ENCODE measurements at regions not wholly inside any gene's neighbourhood (a gene's known extent, or its start where the extent isn't known, plus 50 kb on each side); places are given as distances from the start of the nearest gene placed in this dataset.

- TF ChIP-seq CEBPB (IDR thresholded peaks at IDR 0.05; ENCODE audit: low read depth, low read length) (no peak), POLR2A (IDR thresholded peaks at IDR 0.05; ENCODE audit: control extremely low read depth in 1 of 2, low read depth in 2 of 2, low read length in 2 of 2) (no peak), SRF (IDR thresholded peaks at IDR 0.05; ENCODE audit: low read depth, low read length) (no peak), EZH2 (IDR thresholded peaks at IDR 0.05; ENCODE audit: low read depth, low read length, severe bottlenecking) (no peak), BRCA1 (IDR thresholded peaks at IDR 0.05; ENCODE audit: low read depth, low read length) (no peak), CTCF (IDR thresholded peaks at IDR 0.05; ENCODE audit: control extremely low read depth in 1 of 3, insufficient read depth in 1 of 3, low read depth in 1 of 3, low read length in 3 of 3) (no peak), CHD1 (IDR thresholded peaks at IDR 0.05; ENCODE audit: low read depth, low read length) (no peak), EP300 (IDR thresholded peaks at IDR 0.05; ENCODE audit: borderline replicate concordance in 1 of 2, low read depth in 2 of 2, low read length in 2 of 2) (no peak), YY1 (IDR thresholded peaks at IDR 0.05; ENCODE audit: low read depth, low read length) (no peak), POU5F1 (IDR thresholded peaks at IDR 0.05; ENCODE audit: low read depth, low read length) (no peak), ATF2 (IDR thresholded peaks at IDR 0.05; ENCODE audit: low read length) (no peak)
Measured at GRCh38 chr1:96533820-96534219, 187.8 kb upstream of the PTBP2 start.

Measured in H1 (cell line).